ENCODE measurements at regions not wholly inside any gene's neighbourhood (a gene's known extent, or its start where the extent isn't known, plus 50 kb on each side); places are given as distances from the start of the nearest gene placed in this dataset.

DNA sequence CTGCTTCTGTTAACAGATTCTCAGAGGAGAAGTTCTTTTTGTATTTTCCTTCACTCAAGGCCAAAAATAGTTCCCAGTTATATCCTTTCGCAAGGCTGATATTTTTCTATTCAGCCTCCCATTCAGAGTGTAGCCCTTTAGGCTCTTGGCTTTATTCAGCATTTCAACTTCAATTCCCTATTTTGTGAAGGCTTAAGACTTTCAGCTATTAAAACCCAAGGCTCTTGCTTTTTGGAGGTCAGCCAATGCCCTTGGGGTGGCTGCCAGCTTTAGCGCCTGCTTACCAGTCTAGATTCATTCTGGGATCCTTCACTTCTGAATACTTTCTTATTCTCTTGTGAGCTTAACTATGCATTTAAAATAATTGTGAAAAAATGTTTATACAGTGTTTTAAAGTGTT, 57.3 kb upstream of the ADGRA3 start (continued):
- TF ChIP-seq, protein P1, sequence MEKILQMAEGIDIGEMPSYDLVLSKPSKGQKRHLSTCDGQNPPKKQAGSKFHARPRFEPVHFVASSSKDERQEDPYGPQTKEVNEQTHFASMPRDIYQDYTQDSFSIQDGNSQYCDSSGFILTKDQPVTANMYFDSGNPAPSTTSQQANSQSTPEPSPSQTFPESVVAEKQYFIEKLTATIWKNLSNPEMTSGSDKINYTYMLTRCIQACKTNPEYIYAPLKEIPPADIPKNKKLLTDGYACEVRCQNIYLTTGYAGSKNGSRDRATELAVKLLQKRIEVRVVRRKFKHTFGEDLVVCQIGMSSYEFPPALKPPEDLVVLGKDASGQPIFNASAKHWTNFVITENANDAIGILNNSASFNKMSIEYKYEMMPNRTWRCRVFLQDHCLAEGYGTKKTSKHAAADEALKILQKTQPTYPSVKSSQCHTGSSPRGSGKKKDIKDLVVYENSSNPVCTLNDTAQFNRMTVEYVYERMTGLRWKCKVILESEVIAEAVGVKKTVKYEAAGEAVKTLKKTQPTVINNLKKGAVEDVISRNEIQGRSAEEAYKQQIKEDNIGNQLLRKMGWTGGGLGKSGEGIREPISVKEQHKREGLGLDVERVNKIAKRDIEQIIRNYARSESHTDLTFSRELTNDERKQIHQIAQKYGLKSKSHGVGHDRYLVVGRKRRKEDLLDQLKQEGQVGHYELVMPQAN (conservative IDR thresholded peaks at IDR 0.05), result no peak
- TF ChIP-seq BHLHE40 (IDR thresholded peaks at IDR 0.05; ENCODE audit: borderline replicate concordance in 1 of 2, low read depth in 2 of 2, low read length in 1 of 2) (no peak), RAD51 (IDR thresholded peaks at IDR 0.05) (no peak)

DNA sequence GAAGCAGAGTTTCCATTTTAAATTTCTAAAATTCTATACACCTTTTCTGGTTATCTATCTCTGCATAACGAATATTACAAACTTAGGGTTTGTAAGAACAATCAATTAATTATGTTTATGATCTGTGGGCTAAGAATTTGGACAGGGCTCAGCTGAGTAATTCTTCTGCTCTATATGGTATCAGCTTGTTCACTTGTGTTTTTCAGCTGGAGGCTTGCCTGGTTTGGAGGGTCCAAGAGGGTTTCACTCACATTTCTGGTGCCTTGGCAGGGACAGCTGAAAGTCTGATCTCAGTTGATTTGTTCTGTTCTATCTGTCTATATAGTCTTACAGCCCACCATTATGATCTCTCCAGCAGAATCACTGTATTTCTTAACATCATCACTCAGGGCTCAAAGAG, 57.8 kb upstream of the ADGRA3 start:
- no peak overlapping the region for H3K4me3 ChIP-seq
- ChIA-PET SMC1A (ENCODE audit: uncharacterized antibody, unreplicated experiment) (interaction anchor here (1.1 to 1.2 kb wide), 2 partner anchors 10 to 184 kb away, joined by 3 to 4 read pairs; no protein-coding TSS in a partner anchor), POLR2A (no interaction called here), RAD21 (ENCODE audit: unreplicated experiment) (interaction anchor here (1.6 kb wide), 1 partner anchor 12 kb away, joined by 3 read pairs; no protein-coding TSS in a partner anchor), CTCF (interaction anchor here (0.8 to 1.6 kb wide), 5 partner anchors 8 to 163 kb away, joined by 3 to 4 read pairs (median 3); no protein-coding TSS in a partner anchor)
- no peak overlapping the region for H3K4me2 ChIP-seq (ENCODE audit: control insufficient read depth, insufficient read depth)
- no peaks in the 10 kb centered on the region for H3K79me2 ChIP-seq (ENCODE audit: control insufficient read depth, insufficient read depth, low read length)
- no peak overlapping the region for H3K9ac ChIP-seq (ENCODE audit: control insufficient read depth, insufficient read depth, low read length)
- intact Hi-C loops (cut with micrococcal nuclease; ENCODE audit: unreplicated experiment), result no loop called here
- no peaks in the 10 kb centered on the region for H3K27me3 ChIP-seq (replicated peaks in 1 of 2; ENCODE audit: control insufficient read depth in 2 of 2, insufficient read depth in 2 of 2, low read length in 1 of 2)
- no peaks in the 10 kb centered on the region; the same call in 2 of the 3 replicates for H3K9me3 ChIP-seq (replicated peaks; ENCODE audit: control insufficient read depth, insufficient read depth, low read length)
- no peak for DNase-seq (ENCODE audit: low read depth, low spot score)
- no peaks in the 10 kb centered on the region; the same call in 1 of the 2 replicates for H4K20me1 ChIP-seq (ENCODE audit: control insufficient read depth, insufficient read depth)
- TF ChIP-seq POLR2A (IDR thresholded peaks at IDR 0.05; ENCODE audit: low read depth, low read length), result no peak
- TF ChIP-seq SMC3 (IDR thresholded peaks at IDR 0.05; ENCODE audit: borderline replicate concordance, low read length), result no peak
- TF ChIP-seq, protein P2, sequence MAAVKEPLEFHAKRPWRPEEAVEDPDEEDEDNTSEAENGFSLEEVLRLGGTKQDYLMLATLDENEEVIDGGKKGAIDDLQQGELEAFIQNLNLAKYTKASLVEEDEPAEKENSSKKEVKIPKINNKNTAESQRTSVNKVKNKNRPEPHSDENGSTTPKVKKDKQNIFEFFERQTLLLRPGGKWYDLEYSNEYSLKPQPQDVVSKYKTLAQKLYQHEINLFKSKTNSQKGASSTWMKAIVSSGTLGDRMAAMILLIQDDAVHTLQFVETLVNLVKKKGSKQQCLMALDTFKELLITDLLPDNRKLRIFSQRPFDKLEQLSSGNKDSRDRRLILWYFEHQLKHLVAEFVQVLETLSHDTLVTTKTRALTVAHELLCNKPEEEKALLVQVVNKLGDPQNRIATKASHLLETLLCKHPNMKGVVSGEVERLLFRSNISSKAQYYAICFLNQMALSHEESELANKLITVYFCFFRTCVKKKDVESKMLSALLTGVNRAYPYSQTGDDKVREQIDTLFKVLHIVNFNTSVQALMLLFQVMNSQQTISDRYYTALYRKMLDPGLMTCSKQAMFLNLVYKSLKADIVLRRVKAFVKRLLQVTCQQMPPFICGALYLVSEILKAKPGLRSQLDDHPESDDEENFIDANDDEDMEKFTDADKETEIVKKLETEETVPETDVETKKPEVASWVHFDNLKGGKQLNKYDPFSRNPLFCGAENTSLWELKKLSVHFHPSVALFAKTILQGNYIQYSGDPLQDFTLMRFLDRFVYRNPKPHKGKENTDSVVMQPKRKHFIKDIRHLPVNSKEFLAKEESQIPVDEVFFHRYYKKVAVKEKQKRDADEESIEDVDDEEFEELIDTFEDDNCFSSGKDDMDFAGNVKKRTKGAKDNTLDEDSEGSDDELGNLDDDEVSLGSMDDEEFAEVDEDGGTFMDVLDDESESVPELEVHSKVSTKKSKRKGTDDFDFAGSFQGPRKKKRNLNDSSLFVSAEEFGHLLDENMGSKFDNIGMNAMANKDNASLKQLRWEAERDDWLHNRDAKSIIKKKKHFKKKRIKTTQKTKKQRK (IDR thresholded peaks at IDR 0.05; ENCODE audit: low read depth, low read length), result no peak
- TF ChIP-seq, protein P3, sequence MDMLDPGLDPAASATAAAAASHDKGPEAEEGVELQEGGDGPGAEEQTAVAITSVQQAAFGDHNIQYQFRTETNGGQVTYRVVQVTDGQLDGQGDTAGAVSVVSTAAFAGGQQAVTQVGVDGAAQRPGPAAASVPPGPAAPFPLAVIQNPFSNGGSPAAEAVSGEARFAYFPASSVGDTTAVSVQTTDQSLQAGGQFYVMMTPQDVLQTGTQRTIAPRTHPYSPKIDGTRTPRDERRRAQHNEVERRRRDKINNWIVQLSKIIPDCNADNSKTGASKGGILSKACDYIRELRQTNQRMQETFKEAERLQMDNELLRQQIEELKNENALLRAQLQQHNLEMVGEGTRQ (IDR thresholded peaks at IDR 0.05; ENCODE audit: borderline replicate concordance, low read depth, low read length), result no peak
- TF ChIP-seq TAF1 (IDR thresholded peaks at IDR 0.05; ENCODE audit: borderline replicate concordance, low read depth, low read length), result no peak
- no peak for TF ChIP-seq BCL11A (IDR thresholded peaks at IDR 0.05; ENCODE audit: low read depth, low read length)
- TF ChIP-seq, protein P4, sequence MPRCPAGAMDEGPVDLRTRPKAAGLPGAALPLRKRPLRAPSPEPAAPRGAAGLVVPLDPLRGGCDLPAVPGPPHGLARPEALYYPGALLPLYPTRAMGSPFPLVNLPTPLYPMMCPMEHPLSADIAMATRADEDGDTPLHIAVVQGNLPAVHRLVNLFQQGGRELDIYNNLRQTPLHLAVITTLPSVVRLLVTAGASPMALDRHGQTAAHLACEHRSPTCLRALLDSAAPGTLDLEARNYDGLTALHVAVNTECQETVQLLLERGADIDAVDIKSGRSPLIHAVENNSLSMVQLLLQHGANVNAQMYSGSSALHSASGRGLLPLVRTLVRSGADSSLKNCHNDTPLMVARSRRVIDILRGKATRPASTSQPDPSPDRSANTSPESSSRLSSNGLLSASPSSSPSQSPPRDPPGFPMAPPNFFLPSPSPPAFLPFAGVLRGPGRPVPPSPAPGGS (IDR thresholded peaks at IDR 0.05; ENCODE audit: borderline replicate concordance, insufficient read depth, low read depth, low read length, poor library complexity, severe bottlenecking), result no peak
- TF ChIP-seq NR2C1 (IDR thresholded peaks at IDR 0.05), result no peak
- no peak for TF ChIP-seq ZBED1 (IDR thresholded peaks at IDR 0.05; ENCODE audit: borderline replicate concordance)
- TF ChIP-seq NFYA (IDR thresholded peaks at IDR 0.05; ENCODE audit: borderline replicate concordance, low read depth, low read length), result no peak
- no peak for TF ChIP-seq FOS (IDR thresholded peaks at IDR 0.05; ENCODE audit: borderline replicate concordance, extremely low read depth, insufficient read length)
- H3K36me3 ChIP-seq (ENCODE audit: control insufficient read depth in 2 of 2, insufficient read depth in 2 of 2, low read length in 1 of 2), result no peaks in the 10 kb centered on the region
- in situ Hi-C loops (cut with MboI), result no loop called here
- ATAC-seq, result no peak
- 0% methylated on average over 1 of the region's 1 CpG for WGBS (ENCODE audit: insufficient coverage, insufficient replicate concordance, low lambda C conversion rate, missing lambda C conversion rate)
- BruUV-seq (replicated peaks), result no TSS peak
- no peak for FAIRE-seq
- no peak overlapping the region for H2AFZ ChIP-seq (ENCODE audit: control insufficient read depth, low read depth, low read length)
- no peaks in the 10 kb centered on the region for H3K4me1 ChIP-seq (ENCODE audit: control insufficient read depth, insufficient read depth, low read length)
- H3K27ac ChIP-seq (ENCODE audit: control insufficient read depth, insufficient read depth), result no peak overlapping the region

Measured in GM12878 (cell line).